Uterus (tissue), 2 donors: ENCODE measurements at regions not wholly inside any gene's neighbourhood (a gene's known extent, or its start where the extent isn't known, plus 50 kb on each side); places are given as distances from the start of the nearest gene placed in this dataset.
"Not testable (repeated sequence)": the region's sequence is repeated elsewhere in the genome, so short reads cannot be mapped to it uniquely, and the experiment has no call there.

ENCODE experiments used
- CTCF ChIP-seq, 4 experiments: fragments of 200-600 bp in 2 of 4; fragments of 450-650 bp in 2 of 4; sonication (generic) in 2 of 4; IDR thresholded peaks; one replicate each; pipeline ENCODE4 v1.5.1; 2016 to 2019; ENCODE audit warnings: antibody characterized with exemption in 4 of 4, mild to moderate bottlenecking in 2 of 4, moderate library complexity in 1 of 4
- POLR2A ChIP-seq, 2 donors: fragments of 450-650 bp; IDR thresholded peaks; one replicate each; pipeline ENCODE4 v1.6.1; 2016; ENCODE audit warnings: antibody characterized with exemption in 2 of 2, mild to moderate bottlenecking in 1 of 2, moderate library complexity in 1 of 2

GRCh38 chr2:87499860-87500259 is 248.0 kb upstream of the PLGLB2 start:
- not testable (repeated sequence) for TF ChIP-seq POLR2A, CTCF (IDR thresholded peaks at IDR 0.05)
